H9 (cell line): ENCODE measurements at regions not wholly inside any gene's neighbourhood (a gene's known extent, or its start where the extent isn't known, plus 50 kb on each side); places are given as distances from the start of the nearest gene placed in this dataset.

Source experiments
- DNase-seq: peaks from one replicate; pipeline ENCODE4 v3.0.0-alpha.2; 2017
- H2AFZ ChIP-seq: one replicate; pipeline ENCODE4 v1.6.1; 2013; ENCODE audit warnings: mild to moderate bottlenecking, low read length, control low read depth, moderate library complexity
- H2AK5ac ChIP-seq: 2 replicates; pipeline ENCODE4 v1.6.1; 2013; ENCODE audit warnings: low read length, control low read depth, mixed read lengths; ENCODE audit not compliant: insufficient read length
- H2BK120ac ChIP-seq: one replicate; pipeline ENCODE4 v1.6.1; 2013; ENCODE audit warnings: low read depth, mild to moderate bottlenecking, low read length, control low read depth, inconsistent platforms; ENCODE audit not compliant: poor library complexity, severe bottlenecking
- H2BK12ac ChIP-seq: 2 replicates; pipeline ENCODE4 v1.6.1; 2013; ENCODE audit warnings: low read length, control low read depth, mixed read lengths, low read depth; ENCODE audit not compliant: insufficient read length
- H2BK15ac ChIP-seq: 2 replicates; pipeline ENCODE4 v1.6.1; 2013; ENCODE audit warnings: low read depth, low read length, control low read depth
- H2BK20ac ChIP-seq: one replicate; pipeline ENCODE4 v1.6.1; 2013; ENCODE audit warnings: low read depth, mild to moderate bottlenecking, low read length, control low read depth, inconsistent platforms; ENCODE audit not compliant: poor library complexity, severe bottlenecking
- H2BK5ac ChIP-seq: 2 replicates; pipeline ENCODE4 v1.6.1; 2013; ENCODE audit warnings: low read length, control low read depth, mixed read lengths; ENCODE audit not compliant: insufficient read length
- H3K14ac ChIP-seq: 2 replicates; pipeline ENCODE4 v1.6.1; 2013; ENCODE audit warnings: low read length, control low read depth; ENCODE audit not compliant: insufficient read depth
- H3K18ac ChIP-seq: 2 replicates; pipeline ENCODE4 v1.6.1; 2013; ENCODE audit warnings: low read depth, mild to moderate bottlenecking, mixed read lengths, low read length, control low read depth; ENCODE audit not compliant: insufficient read length
- H3K23ac ChIP-seq: 2 replicates; pipeline ENCODE4 v1.6.1; 2013; ENCODE audit warnings: low read length, control low read depth, mixed read lengths, low read depth; ENCODE audit not compliant: insufficient read length
- H3K23me2 ChIP-seq: 2 replicates; pipeline ENCODE4 v1.6.1; 2013; ENCODE audit warnings: low read depth, mild to moderate bottlenecking, mixed read lengths, low read length, control low read depth; ENCODE audit not compliant: insufficient read length, poor library complexity, severe bottlenecking
- H3K27ac ChIP-seq: 2 replicates; pipeline ENCODE4 v1.5.1; 2013; ENCODE audit warnings: low read length, control low read depth, mixed read lengths, low read depth; ENCODE audit not compliant: insufficient read length
- H3K27me3 ChIP-seq: 2 replicates; pipeline ENCODE4 v1.6.1; 2013; ENCODE audit warnings: low read length, control low read depth, inconsistent platforms; ENCODE audit not compliant: insufficient read depth
- H3K4ac ChIP-seq: 2 replicates; pipeline ENCODE4 v1.6.1; 2013; ENCODE audit warnings: low read depth, mild to moderate bottlenecking, control low read depth, inconsistent platforms, low read length, moderate library complexity
- H3K4me1 ChIP-seq: 2 replicates; pipeline ENCODE4 v1.6.1; 2013; ENCODE audit warnings: low read length, control low read depth, inconsistent platforms; ENCODE audit not compliant: insufficient read depth
- H3K4me2 ChIP-seq: 2 replicates; pipeline ENCODE4 v1.6.1; 2013; ENCODE audit warnings: low read length, control low read depth, mixed read lengths; ENCODE audit not compliant: insufficient read length, insufficient read depth
- H3K56ac ChIP-seq: 2 replicates; pipeline ENCODE4 v1.6.1; 2013; ENCODE audit warnings: low read depth, mild to moderate bottlenecking, mixed read lengths, low read length, control low read depth; ENCODE audit not compliant: insufficient read length
- H3K79me1 ChIP-seq: 2 replicates; pipeline ENCODE4 v1.6.1; 2013; ENCODE audit warnings: low read depth, mild to moderate bottlenecking, moderate library complexity, low read length, control low read depth, inconsistent platforms; ENCODE audit not compliant: insufficient read depth, poor library complexity, severe bottlenecking
- H3K79me2 ChIP-seq: 2 replicates; pipeline ENCODE4 v1.6.1; 2013; ENCODE audit warnings: low read length, control low read depth, inconsistent platforms; ENCODE audit not compliant: insufficient read depth
- H3K9ac ChIP-seq: 2 replicates; pipeline ENCODE4 v1.6.1; 2013; ENCODE audit warnings: low read length, control low read depth, mixed read lengths; ENCODE audit not compliant: insufficient read length; ENCODE audit errors: extremely low read depth
- H3K9me3 ChIP-seq: one replicate; pipeline ENCODE4 v1.6.1; 2013; ENCODE audit warnings: low read depth, low read length, inconsistent platforms; ENCODE audit not compliant: control insufficient read depth
- H3T11ph ChIP-seq: one replicate; pipeline ENCODE4 v1.6.1; 2013; ENCODE audit warnings: mild to moderate bottlenecking, low read length, control low read depth, inconsistent platforms
- H4K20me1 ChIP-seq: one replicate; pipeline ENCODE4 v1.6.1; 2013; ENCODE audit not compliant: control insufficient read depth, insufficient read length, insufficient read depth
- H4K5ac ChIP-seq: 2 replicates; pipeline ENCODE4 v1.6.1; 2013; ENCODE audit warnings: low read depth, mild to moderate bottlenecking, mixed read lengths, low read length, control low read depth; ENCODE audit not compliant: insufficient read length
- H4K8ac ChIP-seq: replicated peaks from 2 replicates; pipeline ENCODE4 v1.6.1; 2013; ENCODE audit warnings: low read length, control low read depth, mixed read lengths, low read depth; ENCODE audit not compliant: insufficient read length
- H4K91ac ChIP-seq: 2 replicates; pipeline ENCODE4 v1.6.1; 2013; ENCODE audit warnings: low read depth, mild to moderate bottlenecking, moderate library complexity, mixed read lengths, low read length, control low read depth; ENCODE audit not compliant: insufficient read length
- H3K27ac Mint-ChIP-seq, 3 experiments: 2 replicates in 2 of 3; 3 replicates in 1 of 3; pipeline ENCODE4 v1.8.0; 2020 to 2021; ENCODE audit warnings: mixed read lengths in 3 of 3, mild to moderate bottlenecking in 1 of 3, moderate library complexity in 1 of 3
- H3K27me3 Mint-ChIP-seq: 2 replicates; pipeline ENCODE4 v1.8.0; 2021; ENCODE audit warnings: low read depth, mild to moderate bottlenecking, moderate library complexity, mixed read lengths
- H3K36me3 Mint-ChIP-seq, 3 experiments: 2 replicates in 2 of 3; 3 replicates in 1 of 3; pipeline ENCODE4 v1.8.0; 2020 to 2021; ENCODE audit warnings: low read depth in 3 of 3, mixed read lengths in 3 of 3; ENCODE audit not compliant: insufficient read depth in 1 of 3
- H3K4me1 Mint-ChIP-seq, 2 experiments: 2 replicates each; pipeline ENCODE4 v1.8.0; 2020; ENCODE audit warnings: mixed read lengths in 2 of 2
- H3K4me3 Mint-ChIP-seq, 2 experiments: 2 replicates in 1 of 2; 3 replicates in 1 of 2; pipeline ENCODE4 v1.8.0; 2020 to 2021; ENCODE audit warnings: mild to moderate bottlenecking in 2 of 2, mixed read lengths in 2 of 2, moderate library complexity in 1 of 2
- H3K9me3 Mint-ChIP-seq, 2 experiments: 2 replicates in 1 of 2; 3 replicates in 1 of 2; pipeline ENCODE4 v1.8.0; 2020; ENCODE audit warnings: mild to moderate bottlenecking in 2 of 2, mixed read lengths in 2 of 2, moderate library complexity in 1 of 2
- WGBS: extraction: QIAGEN DNeasy Blood & Tissue Kit; methylation state at CpG from one replicate; pipeline ENCODE4 v1.1.7; 2013; ENCODE audit warnings: missing lambda C conversion rate, low lambda C conversion rate, mixed read lengths; ENCODE audit not compliant: insufficient read length; ENCODE audit errors: extremely low coverage; 5-methylcytosine and 5-hydroxymethylcytosine counted together
- TF ChIP-seq, protein P1 (sequence below): fragments of 200-600 bp; sonication (generic); conservative IDR thresholded peaks from 3 replicates; pipeline ENCODE4 v1.8.0; 2021; ENCODE audit warnings: antibody characterized with exemption, mild to moderate bottlenecking

DNA sequence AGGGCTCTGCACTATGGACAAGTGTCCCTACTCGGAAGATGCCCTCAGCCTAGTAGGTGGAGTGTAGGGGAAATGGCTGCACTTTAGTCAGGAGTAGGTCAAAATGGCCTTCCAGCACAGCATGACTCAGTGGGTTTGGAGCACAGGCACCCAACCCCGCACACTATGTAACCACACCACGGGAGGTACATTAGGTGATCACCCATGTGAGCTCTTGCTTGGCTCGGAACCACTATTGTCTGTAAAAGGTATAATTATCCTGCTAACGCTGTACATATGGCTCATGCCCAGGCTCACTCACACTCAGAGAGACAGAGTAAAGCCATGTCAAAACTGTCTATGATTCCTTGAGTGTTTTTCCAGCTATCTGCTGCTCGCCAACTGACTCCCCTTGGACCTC lies 156.9 kb upstream of the DACH1 start:
- Histone ChIP-seq H4K20me1 (no peaks in the 10 kb centered on the region), H3K23ac (no peak overlapping the region), H2BK20ac (no peak overlapping the region), H3K9me3 (no peaks in the 10 kb centered on the region), H4K8ac (no peak overlapping the region), H3K79me1 (no peaks in the 10 kb centered on the region), H2AK5ac (no peak overlapping the region), H3K56ac (no peak overlapping the region), H2BK5ac (no peak overlapping the region), H4K5ac (no peak overlapping the region), H3K23me2 (no peaks in the 10 kb centered on the region), H2AFZ (no peak overlapping the region), H3K4me2 (no peak overlapping the region), H3K18ac (no peak overlapping the region), H3K27ac (no peak overlapping the region), H3K27me3 (no peaks in the 10 kb centered on the region), H3T11ph (no peak overlapping the region), H3K79me2 (no peaks in the 10 kb centered on the region), H3K9ac (no peak overlapping the region), H3K4ac (no peak overlapping the region), H3K14ac (no peak overlapping the region), H2BK12ac (no peak overlapping the region), H2BK120ac (no peak overlapping the region), H2BK15ac (no peak overlapping the region), H4K91ac (no peak overlapping the region), H3K4me1 (no peaks in the 10 kb centered on the region)
- Mint-ChIP-seq H3K4me1 (no peaks in the 10 kb centered on the region), H3K27ac (no peak overlapping the region), H3K27me3 (no peaks in the 10 kb centered on the region), H3K4me3 (no peak overlapping the region), H3K36me3 (no peaks in the 10 kb centered on the region), H3K9me3 (peaks cover 0 to 2% of the 10 kb centered on the region in 2 experiments; a peak in 2 of 5 replicates)
- TF ChIP-seq, protein P1, sequence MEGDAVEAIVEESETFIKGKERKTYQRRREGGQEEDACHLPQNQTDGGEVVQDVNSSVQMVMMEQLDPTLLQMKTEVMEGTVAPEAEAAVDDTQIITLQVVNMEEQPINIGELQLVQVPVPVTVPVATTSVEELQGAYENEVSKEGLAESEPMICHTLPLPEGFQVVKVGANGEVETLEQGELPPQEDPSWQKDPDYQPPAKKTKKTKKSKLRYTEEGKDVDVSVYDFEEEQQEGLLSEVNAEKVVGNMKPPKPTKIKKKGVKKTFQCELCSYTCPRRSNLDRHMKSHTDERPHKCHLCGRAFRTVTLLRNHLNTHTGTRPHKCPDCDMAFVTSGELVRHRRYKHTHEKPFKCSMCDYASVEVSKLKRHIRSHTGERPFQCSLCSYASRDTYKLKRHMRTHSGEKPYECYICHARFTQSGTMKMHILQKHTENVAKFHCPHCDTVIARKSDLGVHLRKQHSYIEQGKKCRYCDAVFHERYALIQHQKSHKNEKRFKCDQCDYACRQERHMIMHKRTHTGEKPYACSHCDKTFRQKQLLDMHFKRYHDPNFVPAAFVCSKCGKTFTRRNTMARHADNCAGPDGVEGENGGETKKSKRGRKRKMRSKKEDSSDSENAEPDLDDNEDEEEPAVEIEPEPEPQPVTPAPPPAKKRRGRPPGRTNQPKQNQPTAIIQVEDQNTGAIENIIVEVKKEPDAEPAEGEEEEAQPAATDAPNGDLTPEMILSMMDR: no peak
- no CpG with 5 or more reads among the region's 6 CpGs for WGBS
- no peak for DNase-seq
